WTC11 (cell line): ENCODE measurements at regions not wholly inside any gene's neighbourhood (a gene's known extent, or its start where the extent isn't known, plus 50 kb on each side); places are given as distances from the start of the nearest gene placed in this dataset.

Experiments used
- CREB1 ChIP-seq: sonication (generic); formaldehyde crosslinking; IDR thresholded peaks from 2 replicates; pipeline ENCODE4 v1.8.0; 2023; ENCODE audit warnings: mild to moderate bottlenecking, missing genetic modification reagents
- E2F4 ChIP-seq: sonication (generic); formaldehyde crosslinking; IDR thresholded peaks from 2 replicates; pipeline ENCODE4 v1.8.1; 2022; ENCODE audit warnings: low read depth, mild to moderate bottlenecking, moderate library complexity, missing genetic modification reagents, borderline replicate concordance
- GABPB1 ChIP-seq: sonication (generic); formaldehyde crosslinking; IDR thresholded peaks from 2 replicates; pipeline ENCODE4 v1.8.1; 2023; ENCODE audit warnings: mild to moderate bottlenecking, missing genetic modification reagents
- MYBL2 ChIP-seq: sonication (generic); formaldehyde crosslinking; IDR thresholded peaks from 2 replicates; pipeline ENCODE4 v1.8.1; 2023; ENCODE audit warnings: mild to moderate bottlenecking, moderate library complexity, missing genetic modification reagents
- TF ChIP-seq, protein P1 (sequence below): fragments of 200-600 bp; IDR thresholded peaks from 2 replicates; pipeline ENCODE4 v1.8.0; 2022; ENCODE audit warnings: antibody characterized with exemption
- TF ChIP-seq, protein P2 (sequence below): sonication (generic); formaldehyde crosslinking; IDR thresholded peaks from 2 replicates; pipeline ENCODE4 v1.8.0; 2022; ENCODE audit warnings: mild to moderate bottlenecking, missing genetic modification reagents

DNA sequence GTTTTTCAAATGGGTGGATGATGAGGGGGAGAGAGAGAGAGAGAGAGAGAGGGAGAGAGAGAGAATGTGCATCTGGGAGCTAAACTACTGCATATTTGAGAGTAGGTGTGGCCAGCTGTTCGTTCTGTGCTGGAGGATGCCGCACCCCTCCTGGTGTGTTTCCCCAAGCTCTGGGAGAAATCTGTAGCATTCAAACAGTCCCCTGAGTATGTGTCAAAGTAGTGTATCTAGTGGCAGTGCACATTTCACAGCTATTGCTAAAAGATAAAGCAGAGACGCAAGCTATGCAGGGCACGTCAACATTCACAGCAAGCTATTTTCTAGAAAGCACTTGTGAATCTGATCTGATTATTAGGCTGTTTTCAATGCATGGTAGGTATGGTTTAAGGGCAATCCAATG lies 83.5 kb upstream of the LIMCH1 start:
- TF ChIP-seq, protein P1, sequence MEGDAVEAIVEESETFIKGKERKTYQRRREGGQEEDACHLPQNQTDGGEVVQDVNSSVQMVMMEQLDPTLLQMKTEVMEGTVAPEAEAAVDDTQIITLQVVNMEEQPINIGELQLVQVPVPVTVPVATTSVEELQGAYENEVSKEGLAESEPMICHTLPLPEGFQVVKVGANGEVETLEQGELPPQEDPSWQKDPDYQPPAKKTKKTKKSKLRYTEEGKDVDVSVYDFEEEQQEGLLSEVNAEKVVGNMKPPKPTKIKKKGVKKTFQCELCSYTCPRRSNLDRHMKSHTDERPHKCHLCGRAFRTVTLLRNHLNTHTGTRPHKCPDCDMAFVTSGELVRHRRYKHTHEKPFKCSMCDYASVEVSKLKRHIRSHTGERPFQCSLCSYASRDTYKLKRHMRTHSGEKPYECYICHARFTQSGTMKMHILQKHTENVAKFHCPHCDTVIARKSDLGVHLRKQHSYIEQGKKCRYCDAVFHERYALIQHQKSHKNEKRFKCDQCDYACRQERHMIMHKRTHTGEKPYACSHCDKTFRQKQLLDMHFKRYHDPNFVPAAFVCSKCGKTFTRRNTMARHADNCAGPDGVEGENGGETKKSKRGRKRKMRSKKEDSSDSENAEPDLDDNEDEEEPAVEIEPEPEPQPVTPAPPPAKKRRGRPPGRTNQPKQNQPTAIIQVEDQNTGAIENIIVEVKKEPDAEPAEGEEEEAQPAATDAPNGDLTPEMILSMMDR: no peak
- TF ChIP-seq CREB1 (CRISPR knock-in tag) (no peak), MYBL2 (no peak), GABPB1 (CRISPR knock-in tag) (no peak), E2F4 (CRISPR knock-in tag) (no peak)
- TF ChIP-seq, protein P2, sequence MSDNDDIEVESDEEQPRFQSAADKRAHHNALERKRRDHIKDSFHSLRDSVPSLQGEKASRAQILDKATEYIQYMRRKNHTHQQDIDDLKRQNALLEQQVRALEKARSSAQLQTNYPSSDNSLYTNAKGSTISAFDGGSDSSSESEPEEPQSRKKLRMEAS (CRISPR knock-in tag): no peak
